ENCODE measurements at regions not wholly inside any gene's neighbourhood (a gene's known extent, or its start where the extent isn't known, plus 50 kb on each side); places are given as distances from the start of the nearest gene placed in this dataset.

DNA sequence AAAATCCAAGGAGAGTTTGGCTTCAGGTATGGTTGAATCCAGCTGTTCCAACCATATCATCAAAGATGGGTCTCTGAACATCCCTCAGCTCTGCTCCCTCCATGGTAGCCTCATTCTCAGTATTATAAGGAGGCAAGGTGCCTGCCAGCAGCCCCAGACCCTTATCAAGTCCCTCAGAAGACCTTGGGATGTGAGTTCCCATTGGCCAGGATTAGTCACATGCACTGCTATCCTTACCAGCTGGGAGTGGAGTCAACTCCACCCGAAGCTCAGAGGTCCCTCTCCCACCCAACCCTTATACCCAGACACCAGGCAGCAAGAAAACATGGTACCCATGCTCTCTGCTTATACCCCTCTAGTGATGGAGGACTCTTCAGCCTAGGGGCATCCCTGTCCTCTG, 153.7 kb upstream of the ZBTB40 start:
- Histone ChIP-seq H3K27ac (ENCODE audit: low read depth) (no peak overlapping the region), H3K4me2 (no peak overlapping the region), H3K36me3 (ENCODE audit: insufficient read depth) (no peaks in the 10 kb centered on the region), H3K4me1 (ENCODE audit: insufficient read depth) (no peaks in the 10 kb centered on the region), H3K9me2 (ENCODE audit: insufficient read depth) (0 out of 2 replicates have a peak, but pooled peaks cover 2% of the 10 kb centered on the region), H4K20me1 (replicated peaks; ENCODE audit: insufficient read depth) (no peaks in the 10 kb centered on the region), H3K27me3 (ENCODE audit: insufficient read depth) (no peaks in the 10 kb centered on the region), H3F3A (replicated peaks; ENCODE audit: low read depth) (no peaks in the 10 kb centered on the region), H3K79me2 (replicated peaks; ENCODE audit: insufficient read depth) (no peaks in the 10 kb centered on the region), H3K4me3 (no peak overlapping the region), H2AFZ (peak overlapping the region; percentile 80; the same call in 1 of the 2 replicates)
- peaks cover 3% of the 10 kb centered on the region for H3K27me3 Mint-ChIP-seq (ENCODE audit: insufficient read depth, low read depth, poor library complexity)
- no peak overlapping the region for H3K27ac Mint-ChIP-seq
- no peak for TF ChIP-seq ZNF331 (CRISPR knock-in tag; IDR thresholded peaks at IDR 0.05; ENCODE audit: low read depth)
- TF ChIP-seq, protein P1, sequence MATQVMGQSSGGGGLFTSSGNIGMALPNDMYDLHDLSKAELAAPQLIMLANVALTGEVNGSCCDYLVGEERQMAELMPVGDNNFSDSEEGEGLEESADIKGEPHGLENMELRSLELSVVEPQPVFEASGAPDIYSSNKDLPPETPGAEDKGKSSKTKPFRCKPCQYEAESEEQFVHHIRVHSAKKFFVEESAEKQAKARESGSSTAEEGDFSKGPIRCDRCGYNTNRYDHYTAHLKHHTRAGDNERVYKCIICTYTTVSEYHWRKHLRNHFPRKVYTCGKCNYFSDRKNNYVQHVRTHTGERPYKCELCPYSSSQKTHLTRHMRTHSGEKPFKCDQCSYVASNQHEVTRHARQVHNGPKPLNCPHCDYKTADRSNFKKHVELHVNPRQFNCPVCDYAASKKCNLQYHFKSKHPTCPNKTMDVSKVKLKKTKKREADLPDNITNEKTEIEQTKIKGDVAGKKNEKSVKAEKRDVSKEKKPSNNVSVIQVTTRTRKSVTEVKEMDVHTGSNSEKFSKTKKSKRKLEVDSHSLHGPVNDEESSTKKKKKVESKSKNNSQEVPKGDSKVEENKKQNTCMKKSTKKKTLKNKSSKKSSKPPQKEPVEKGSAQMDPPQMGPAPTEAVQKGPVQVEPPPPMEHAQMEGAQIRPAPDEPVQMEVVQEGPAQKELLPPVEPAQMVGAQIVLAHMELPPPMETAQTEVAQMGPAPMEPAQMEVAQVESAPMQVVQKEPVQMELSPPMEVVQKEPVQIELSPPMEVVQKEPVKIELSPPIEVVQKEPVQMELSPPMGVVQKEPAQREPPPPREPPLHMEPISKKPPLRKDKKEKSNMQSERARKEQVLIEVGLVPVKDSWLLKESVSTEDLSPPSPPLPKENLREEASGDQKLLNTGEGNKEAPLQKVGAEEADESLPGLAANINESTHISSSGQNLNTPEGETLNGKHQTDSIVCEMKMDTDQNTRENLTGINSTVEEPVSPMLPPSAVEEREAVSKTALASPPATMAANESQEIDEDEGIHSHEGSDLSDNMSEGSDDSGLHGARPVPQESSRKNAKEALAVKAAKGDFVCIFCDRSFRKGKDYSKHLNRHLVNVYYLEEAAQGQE (IDR thresholded peaks at IDR 0.05; ENCODE audit: unreplicated experiment) = no peak
- TF ChIP-seq JUNB (IDR thresholded peaks at IDR 0.05; ENCODE audit: unreplicated experiment) = no peak
- no peak for TF ChIP-seq ETS1 (IDR thresholded peaks at IDR 0.05)
- TF ChIP-seq, protein P2, sequence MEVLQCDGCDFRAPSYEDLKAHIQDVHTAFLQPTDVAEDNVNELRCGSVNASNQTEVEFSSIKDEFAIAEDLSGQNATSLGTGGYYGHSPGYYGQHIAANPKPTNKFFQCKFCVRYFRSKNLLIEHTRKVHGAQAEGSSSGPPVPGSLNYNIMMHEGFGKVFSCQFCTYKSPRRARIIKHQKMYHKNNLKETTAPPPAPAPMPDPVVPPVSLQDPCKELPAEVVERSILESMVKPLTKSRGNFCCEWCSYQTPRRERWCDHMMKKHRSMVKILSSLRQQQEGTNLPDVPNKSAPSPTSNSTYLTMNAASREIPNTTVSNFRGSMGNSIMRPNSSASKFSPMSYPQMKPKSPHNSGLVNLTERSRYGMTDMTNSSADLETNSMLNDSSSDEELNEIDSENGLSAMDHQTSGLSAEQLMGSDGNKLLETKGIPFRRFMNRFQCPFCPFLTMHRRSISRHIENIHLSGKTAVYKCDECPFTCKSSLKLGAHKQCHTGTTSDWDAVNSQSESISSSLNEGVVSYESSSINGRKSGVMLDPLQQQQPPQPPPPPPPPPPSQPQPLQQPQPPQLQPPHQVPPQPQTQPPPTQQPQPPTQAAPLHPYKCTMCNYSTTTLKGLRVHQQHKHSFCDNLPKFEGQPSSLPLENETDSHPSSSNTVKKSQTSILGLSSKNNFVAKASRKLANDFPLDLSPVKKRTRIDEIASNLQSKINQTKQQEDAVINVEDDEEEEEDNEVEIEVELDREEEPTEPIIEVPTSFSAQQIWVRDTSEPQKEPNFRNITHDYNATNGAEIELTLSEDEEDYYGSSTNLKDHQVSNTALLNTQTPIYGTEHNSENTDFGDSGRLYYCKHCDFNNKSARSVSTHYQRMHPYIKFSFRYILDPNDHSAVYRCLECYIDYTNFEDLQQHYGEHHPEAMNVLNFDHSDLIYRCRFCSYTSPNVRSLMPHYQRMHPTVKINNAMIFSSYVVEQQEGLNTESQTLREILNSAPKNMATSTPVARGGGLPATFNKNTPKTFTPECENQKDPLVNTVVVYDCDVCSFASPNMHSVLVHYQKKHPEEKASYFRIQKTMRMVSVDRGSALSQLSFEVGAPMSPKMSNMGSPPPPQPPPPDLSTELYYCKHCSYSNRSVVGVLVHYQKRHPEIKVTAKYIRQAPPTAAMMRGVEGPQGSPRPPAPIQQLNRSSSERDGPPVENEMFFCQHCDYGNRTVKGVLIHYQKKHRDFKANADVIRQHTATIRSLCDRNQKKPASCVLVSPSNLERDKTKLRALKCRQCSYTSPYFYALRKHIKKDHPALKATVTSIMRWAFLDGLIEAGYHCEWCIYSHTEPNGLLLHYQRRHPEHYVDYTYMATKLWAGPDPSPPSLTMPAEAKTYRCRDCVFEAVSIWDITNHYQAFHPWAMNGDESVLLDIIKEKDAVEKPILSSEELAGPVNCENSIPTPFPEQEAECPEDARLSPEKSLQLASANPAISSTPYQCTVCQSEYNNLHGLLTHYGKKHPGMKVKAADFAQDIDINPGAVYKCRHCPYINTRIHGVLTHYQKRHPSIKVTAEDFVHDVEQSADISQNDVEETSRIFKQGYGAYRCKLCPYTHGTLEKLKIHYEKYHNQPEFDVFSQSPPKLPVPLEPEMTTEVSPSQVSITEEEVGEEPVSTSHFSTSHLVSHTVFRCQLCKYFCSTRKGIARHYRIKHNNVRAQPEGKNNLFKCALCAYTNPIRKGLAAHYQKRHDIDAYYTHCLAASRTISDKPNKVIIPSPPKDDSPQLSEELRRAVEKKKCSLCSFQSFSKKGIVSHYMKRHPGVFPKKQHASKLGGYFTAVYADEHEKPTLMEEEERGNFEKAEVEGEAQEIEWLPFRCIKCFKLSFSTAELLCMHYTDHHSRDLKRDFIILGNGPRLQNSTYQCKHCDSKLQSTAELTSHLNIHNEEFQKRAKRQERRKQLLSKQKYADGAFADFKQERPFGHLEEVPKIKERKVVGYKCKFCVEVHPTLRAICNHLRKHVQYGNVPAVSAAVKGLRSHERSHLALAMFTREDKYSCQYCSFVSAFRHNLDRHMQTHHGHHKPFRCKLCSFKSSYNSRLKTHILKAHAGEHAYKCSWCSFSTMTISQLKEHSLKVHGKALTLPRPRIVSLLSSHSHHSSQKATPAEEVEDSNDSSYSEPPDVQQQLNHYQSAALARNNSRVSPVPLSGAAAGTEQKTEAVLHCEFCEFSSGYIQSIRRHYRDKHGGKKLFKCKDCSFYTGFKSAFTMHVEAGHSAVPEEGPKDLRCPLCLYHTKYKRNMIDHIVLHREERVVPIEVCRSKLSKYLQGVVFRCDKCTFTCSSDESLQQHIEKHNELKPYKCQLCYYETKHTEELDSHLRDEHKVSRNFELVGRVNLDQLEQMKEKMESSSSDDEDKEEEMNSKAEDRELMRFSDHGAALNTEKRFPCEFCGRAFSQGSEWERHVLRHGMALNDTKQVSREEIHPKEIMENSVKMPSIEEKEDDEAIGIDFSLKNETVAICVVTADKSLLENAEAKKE (CRISPR knock-in tag; IDR thresholded peaks at IDR 0.05) = no peak
- TF ChIP-seq CREB1 (CRISPR knock-in tag; IDR thresholded peaks at IDR 0.05; ENCODE audit: low read depth) = no peak
- TF ChIP-seq EZH2 (IDR thresholded peaks at IDR 0.05; ENCODE audit: low read depth, unreplicated experiment) = no peak
- TF ChIP-seq POLR2AphosphoS5 (IDR thresholded peaks at IDR 0.05; ENCODE audit: low read depth) = no peak
- no peak for TF ChIP-seq EZH2phosphoT487 (IDR thresholded peaks at IDR 0.05; ENCODE audit: unreplicated experiment)
- no peak for TF ChIP-seq CTCF (conservative IDR thresholded peaks at IDR 0.05; ENCODE audit: low read depth in 2 of 2)
- no peak for ATAC-seq
- no peak overlapping the region for H3K4me3 Mint-ChIP-seq
- peaks cover 5% of the 10 kb centered on the region; the same call in 1 of the 3 replicates for H3K4me1 Mint-ChIP-seq
- H3K36me3 Mint-ChIP-seq (ENCODE audit: low read depth) = no peaks in the 10 kb centered on the region
- no peak for DNase-seq (ENCODE audit: low spot score)
- peaks cover 3% of the 10 kb centered on the region; the same call in 2 of the 3 replicates for H3K9me3 Mint-ChIP-seq
